ENCODE measurements at regions not wholly inside any gene's neighbourhood (a gene's known extent, or its start where the extent isn't known, plus 50 kb on each side); places are given as distances from the start of the nearest gene placed in this dataset.
"Not testable (repeated sequence)": the region's sequence is repeated elsewhere in the genome, so short reads cannot be mapped to it uniquely, and the experiment has no call there.

- peaks cover 6% of the 10 kb centered on the region for H3K4me1 Mint-ChIP-seq
- Histone ChIP-seq H3K9me3 (ENCODE audit: control insufficient read depth, low read length) (no peaks in the 10 kb centered on the region), H3K9ac (ENCODE audit: extremely low read depth, low read length, poor library complexity, severe bottlenecking) (no peak overlapping the region), H3K27ac (ENCODE audit: low read depth, low read length) (no peak overlapping the region), H3K27me3 (ENCODE audit: control insufficient read depth, insufficient read depth, low read length, poor library complexity, severe bottlenecking) (no peaks in the 10 kb centered on the region), H3K36me3 (ENCODE audit: control insufficient read depth, insufficient read depth, low read length) (no peaks in the 10 kb centered on the region), H3K4me3 (ENCODE audit: low read length) (no peak overlapping the region), H3K4me1 (ENCODE audit: control insufficient read depth, insufficient read depth, low read length) (no peaks in the 10 kb centered on the region)
- WGBS, 2 experiments (ENCODE audit: insufficient coverage in 1 of 2, insufficient read length in 1 of 2): 77 to 85% methylated on average over 4 to 5 of the region's 5 CpGs
- no peak for TF ChIP-seq CTCF (conservative IDR thresholded peaks at IDR 0.05)
- no peak overlapping the region for H3K27ac Mint-ChIP-seq
- H3K9me3 Mint-ChIP-seq: no peaks in the 10 kb centered on the region
- no peak for DNase-seq
- H3K36me3 Mint-ChIP-seq (ENCODE audit: low read depth): no peaks in the 10 kb centered on the region
- no peak overlapping the region for H3K4me3 Mint-ChIP-seq
- H3K27me3 Mint-ChIP-seq (ENCODE audit: insufficient read depth): no peaks in the 10 kb centered on the region
Measured at GRCh38 chr7:76129366-76129765, 72.3 kb upstream of the SRRM3 start.

DNA sequence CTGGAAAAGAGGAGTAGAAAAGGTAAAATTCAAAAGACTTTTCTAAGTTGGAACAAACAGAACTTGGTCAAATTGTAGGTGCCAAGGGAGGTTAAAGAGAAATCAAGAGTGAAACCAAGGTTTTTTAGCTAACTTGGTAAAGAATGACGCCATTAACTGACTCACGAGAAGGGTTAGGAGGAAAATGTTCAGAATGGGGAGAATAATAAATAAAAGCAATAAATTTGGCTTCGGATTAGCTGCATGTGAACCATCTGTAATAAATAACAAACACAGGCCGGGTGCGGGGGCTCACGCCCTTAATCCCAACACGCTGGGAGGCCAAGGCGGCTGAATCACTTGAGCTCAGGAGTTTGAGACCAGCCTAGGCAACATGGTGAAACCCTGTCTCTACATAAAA is 71.9 kb upstream of the SRRM3 start:
- no peak for DNase-seq
- TF ChIP-seq CTCF (conservative IDR thresholded peaks at IDR 0.05): no peak
- Histone ChIP-seq H3K9ac (ENCODE audit: extremely low read depth, low read length, poor library complexity, severe bottlenecking) (no peak overlapping the region), H3K9me3 (ENCODE audit: control insufficient read depth, low read length) (no peaks in the 10 kb centered on the region), H3K4me1 (ENCODE audit: control insufficient read depth, insufficient read depth, low read length) (no peaks in the 10 kb centered on the region), H3K4me3 (ENCODE audit: low read length) (no peak overlapping the region), H3K27me3 (ENCODE audit: control insufficient read depth, insufficient read depth, low read length, poor library complexity, severe bottlenecking) (no peaks in the 10 kb centered on the region), H3K36me3 (ENCODE audit: control insufficient read depth, insufficient read depth, low read length) (no peaks in the 10 kb centered on the region), H3K27ac (ENCODE audit: low read depth, low read length) (no peak overlapping the region)
- 94 to 100% methylated on average over 8 of the region's 8 CpGs for WGBS, 2 experiments (ENCODE audit: insufficient coverage in 1 of 2, insufficient read length in 1 of 2)
- Mint-ChIP-seq H3K27ac (no peak overlapping the region), H3K4me3 (no peak overlapping the region), H3K9me3 (no peaks in the 10 kb centered on the region), H3K27me3 (ENCODE audit: insufficient read depth) (no peaks in the 10 kb centered on the region), H3K36me3 (ENCODE audit: low read depth) (no peaks in the 10 kb centered on the region), H3K4me1 (peaks cover 6% of the 10 kb centered on the region)

DNA sequence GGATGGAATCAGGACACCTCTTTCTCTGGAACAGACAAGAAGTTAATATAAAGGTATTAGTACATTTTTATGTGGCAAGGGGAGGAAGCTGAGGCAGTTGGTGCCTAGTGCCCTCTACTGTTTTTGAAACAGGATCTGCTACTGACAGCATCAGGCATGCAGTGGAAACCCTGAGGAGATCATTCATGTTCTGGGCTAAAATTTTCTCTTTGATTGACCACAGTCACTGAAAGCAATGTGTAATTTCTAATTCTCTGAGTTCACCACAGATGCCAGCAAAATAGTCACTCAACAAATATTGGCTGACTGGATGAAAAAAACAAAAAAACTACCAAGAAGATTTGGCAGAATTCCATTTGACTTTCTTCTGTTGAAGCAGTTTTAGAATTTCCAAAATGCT is 71.0 kb upstream of the SRRM3 start:
- not testable (repeated sequence) for H3K9me3 ChIP-seq (ENCODE audit: control insufficient read depth, low read length); H3K27me3 ChIP-seq (ENCODE audit: control insufficient read depth, insufficient read depth, low read length, poor library complexity, severe bottlenecking); H3K9ac ChIP-seq (ENCODE audit: extremely low read depth, low read length, poor library complexity, severe bottlenecking); H3K4me1 ChIP-seq (ENCODE audit: control insufficient read depth, insufficient read depth, low read length); H3K36me3 ChIP-seq (ENCODE audit: control insufficient read depth, insufficient read depth, low read length); H3K9me3 Mint-ChIP-seq; H3K36me3 Mint-ChIP-seq (ENCODE audit: low read depth); H3K4me1 Mint-ChIP-seq; H3K4me3 Mint-ChIP-seq; DNase-seq; H3K4me3 ChIP-seq (ENCODE audit: low read length); H3K27me3 Mint-ChIP-seq (ENCODE audit: insufficient read depth); H3K27ac Mint-ChIP-seq; H3K27ac ChIP-seq (ENCODE audit: low read depth, low read length)
- peak; percentile 67 for TF ChIP-seq CTCF (conservative IDR thresholded peaks at IDR 0.05)

GRCh38 chr7:76131887-76132286 is 69.8 kb upstream of the SRRM3 start:
- H3K27me3 ChIP-seq (ENCODE audit: control insufficient read depth, insufficient read depth, low read length, poor library complexity, severe bottlenecking); H3K4me3 ChIP-seq (ENCODE audit: low read length); H3K27ac ChIP-seq (ENCODE audit: low read depth, low read length); DNase-seq; H3K9me3 Mint-ChIP-seq; H3K27ac Mint-ChIP-seq; H3K4me3 Mint-ChIP-seq; H3K36me3 Mint-ChIP-seq (ENCODE audit: low read depth); H3K4me1 ChIP-seq (ENCODE audit: control insufficient read depth, insufficient read depth, low read length); H3K27me3 Mint-ChIP-seq (ENCODE audit: insufficient read depth); H3K9me3 ChIP-seq (ENCODE audit: control insufficient read depth, low read length); H3K4me1 Mint-ChIP-seq; H3K36me3 ChIP-seq (ENCODE audit: control insufficient read depth, insufficient read depth, low read length); H3K9ac ChIP-seq (ENCODE audit: extremely low read depth, low read length, poor library complexity, severe bottlenecking): not testable (repeated sequence)
- WGBS, 2 experiments (ENCODE audit: insufficient coverage in 1 of 2, insufficient read length in 1 of 2): 92 to 93% methylated on average over 4 to 5 of the region's 5 CpGs
